IMR-90 (cell line): ENCODE measurements at regions not wholly inside any gene's neighbourhood (a gene's known extent, or its start where the extent isn't known, plus 50 kb on each side); places are given as distances from the start of the nearest gene placed in this dataset.

ENCODE experiments used
- ATAC-seq: fragments of 200-7000 bp; cut with Tn5 transposase; 2 replicates; pipeline ENCODE4 v1.9.1; 2020; ENCODE audit warnings: low read depth, mild to moderate bottlenecking, moderate library complexity
- BruUV-seq: library from RNA; stranded (reverse); fragments of 400-500 nt; replicated peaks from 2 replicates; lab custom pipeline; 2021; lab: Mats Ljungman, UMichigan
- CTCF ChIA-PET: fragments of 300-600 bp; formaldehyde crosslinking; extraction: SDS; loops from one replicate; lab custom pipeline; 2021; ENCODE audit warnings: antibody characterized with exemption; lab: Yijun Ruan, JAX
- POLR2A ChIA-PET: fragments of 300-600 bp; sonication (Branson Sonifier 250); formaldehyde crosslinking; loops from one replicate; lab custom pipeline; 2022; ENCODE audit warnings: antibody characterized with exemption; ENCODE audit not compliant: unreplicated experiment; lab: Charles Lee
- DNase-seq: peaks from one replicate; pipeline ENCODE4 v3.0.0; 2013
- H2AFZ ChIP-seq: replicated peaks from 2 replicates; pipeline ENCODE3; 2013; ENCODE audit warnings: low read length, mild to moderate bottlenecking; ENCODE audit not compliant: poor library complexity
- H2AK5ac ChIP-seq: 2 replicates; pipeline ENCODE4 v1.6.1; 2013; ENCODE audit warnings: low read depth, low read length, inconsistent platforms
- H2AK9ac ChIP-seq: replicated peaks from 2 replicates; pipeline ENCODE3; 2013; ENCODE audit warnings: mild to moderate bottlenecking, low read depth, low read length, moderate library complexity; ENCODE audit not compliant: poor library complexity
- H2BK120ac ChIP-seq: 2 replicates; pipeline ENCODE4 v1.6.1; 2013; ENCODE audit warnings: low read depth, low read length, inconsistent platforms
- H2BK15ac ChIP-seq: 3 replicates; pipeline ENCODE4 v1.6.1; 2013; ENCODE audit warnings: low read depth, low read length, inconsistent platforms
- H2BK20ac ChIP-seq: 2 replicates; pipeline ENCODE4 v1.6.1; 2013; ENCODE audit warnings: low read depth, mild to moderate bottlenecking, inconsistent platforms, low read length, moderate library complexity
- H2BK5ac ChIP-seq: 2 replicates; pipeline ENCODE4 v1.6.1; 2013; ENCODE audit warnings: mild to moderate bottlenecking, low read depth, low read length, inconsistent platforms; ENCODE audit not compliant: poor library complexity, severe bottlenecking
- H3K14ac ChIP-seq: replicated peaks from 2 replicates; pipeline ENCODE4 v1.6.1; 2013; ENCODE audit warnings: low read depth, low read length, inconsistent platforms
- H3K18ac ChIP-seq: 2 replicates; pipeline ENCODE4 v1.6.1; 2013; ENCODE audit warnings: low read depth, low read length, control low read depth
- H3K23ac ChIP-seq: 2 replicates; pipeline ENCODE4 v1.6.1; 2013; ENCODE audit warnings: low read depth, low read length, inconsistent platforms
- H3K27ac ChIP-seq: 2 replicates; pipeline ENCODE4 v1.5.1; 2013; ENCODE audit warnings: mild to moderate bottlenecking, control low read depth, low read length; ENCODE audit not compliant: insufficient read depth
- H3K27me3 ChIP-seq: 2 replicates; pipeline ENCODE4 v1.6.1; 2013; ENCODE audit warnings: low read length; ENCODE audit not compliant: control insufficient read depth, insufficient read depth
- H3K36me3 ChIP-seq: 2 replicates; pipeline ENCODE4 v1.6.1; 2013; ENCODE audit warnings: low read length, mixed read lengths; ENCODE audit not compliant: control insufficient read depth, insufficient read depth
- H3K4ac ChIP-seq: 2 replicates; pipeline ENCODE4 v1.6.1; 2013; ENCODE audit warnings: low read depth, low read length, inconsistent platforms
- H3K4me1 ChIP-seq: 2 replicates; pipeline ENCODE4 v1.6.1; 2013; ENCODE audit warnings: low read length, mixed read lengths; ENCODE audit not compliant: control insufficient read depth, insufficient read depth
- H3K4me2 ChIP-seq: 2 replicates; pipeline ENCODE4 v1.6.1; 2013; ENCODE audit warnings: low read depth, mild to moderate bottlenecking, control low read depth, low read length, moderate library complexity
- H3K4me3 ChIP-seq: 2 replicates; pipeline ENCODE4 v1.5.1; 2013; ENCODE audit warnings: low read depth, mild to moderate bottlenecking, control low read depth, low read length, moderate library complexity; ENCODE audit not compliant: insufficient read depth
- H3K56ac ChIP-seq: 2 replicates; pipeline ENCODE4 v1.6.1; 2013; ENCODE audit warnings: low read length, inconsistent platforms; ENCODE audit not compliant: insufficient read depth; ENCODE audit errors: extremely low read depth
- H3K79me1 ChIP-seq, 2 experiments: 2 replicates each; pipeline ENCODE4 v1.6.1; 2013; ENCODE audit warnings: low read length in 2 of 2, inconsistent platforms in 1 of 2, low read depth in 1 of 2
- H3K9ac ChIP-seq: 2 replicates; pipeline ENCODE4 v1.6.1; 2013; ENCODE audit warnings: low read depth, low read length, control low read depth
- H3K9me1 ChIP-seq: 2 replicates; pipeline ENCODE4 v1.6.1; 2013; ENCODE audit warnings: low read length, inconsistent platforms; ENCODE audit not compliant: insufficient read depth
- H3K9me3 ChIP-seq: 2 replicates; pipeline ENCODE4 v1.6.1; 2013; ENCODE audit warnings: low read length; ENCODE audit not compliant: control insufficient read depth, insufficient read depth
- H4K20me1 ChIP-seq: 2 replicates; pipeline ENCODE4 v1.6.1; 2013; ENCODE audit warnings: low read length, inconsistent platforms; ENCODE audit not compliant: insufficient read depth
- H4K5ac ChIP-seq: 2 replicates; pipeline ENCODE4 v1.6.1; 2013; ENCODE audit warnings: mild to moderate bottlenecking, low read depth, low read length, control low read depth
- H4K8ac ChIP-seq, 2 experiments: 2 replicates each; pipeline ENCODE4 v1.6.1; 2013; ENCODE audit warnings: low read depth in 2 of 2, low read length in 2 of 2, control low read depth in 1 of 2, inconsistent platforms in 1 of 2
- H4K91ac ChIP-seq: 2 replicates; pipeline ENCODE4 v1.6.1; 2013; ENCODE audit warnings: low read depth, low read length, inconsistent platforms; ENCODE audit not compliant: insufficient read depth
- BHLHE40 ChIP-seq: fragments of 150-350 bp; IDR thresholded peaks from 2 replicates; pipeline ENCODE4 v1.6.1; 2016; ENCODE audit warnings: mild to moderate bottlenecking, low read depth, low read length
- CEBPB ChIP-seq: IDR thresholded peaks from 2 replicates; pipeline ENCODE4 v1.6.1; 2012; ENCODE audit warnings: low read depth, low read length, improper control_type of control experiment
- MAFK ChIP-seq: IDR thresholded peaks from 2 replicates; pipeline ENCODE4 v1.6.1; 2012; ENCODE audit warnings: low read depth, low read length, improper control_type of control experiment
- WGBS, 2 experiments: methylation state at CpG; one replicate each; pipeline versions ENCODE4 v1.1.5 to v1.1.7; 2013; ENCODE audit warnings: missing lambda C conversion rate in 2 of 2; ENCODE audit not compliant: insufficient read length in 1 of 2; ENCODE audit errors: extremely low coverage in 2 of 2; 5-methylcytosine and 5-hydroxymethylcytosine counted together
- dilution Hi-C: fragments of 300-500 bp; cut with HindIII; formaldehyde crosslinking; loops from one replicate; pipeline ENCODE4 v1.14.3; 2018; ENCODE audit warnings: low sequenced_read_pairs; ENCODE audit not compliant: unreplicated experiment
- in situ Hi-C: fragments of 300-500 bp; cut with MboI; formaldehyde crosslinking; loops from 3 replicates; pipeline ENCODE4 v1.14.3; 2019; ENCODE audit warnings: low sequenced_read_pairs, inconsistent platforms, mixed read lengths
- intact Hi-C: fragments of 100-400 bp; cut with micrococcal nuclease; formaldehyde crosslinking; loops from 2 replicates; pipeline ENCODE4 v1.10.0; 2022
- TF ChIP-seq, protein P1 (sequence below): fragments of 150-350 bp; IDR thresholded peaks from 2 replicates; pipeline ENCODE4 v1.6.1; 2016; ENCODE audit warnings: low read depth, mild to moderate bottlenecking, low read length, moderate library complexity, borderline replicate concordance

DNA sequence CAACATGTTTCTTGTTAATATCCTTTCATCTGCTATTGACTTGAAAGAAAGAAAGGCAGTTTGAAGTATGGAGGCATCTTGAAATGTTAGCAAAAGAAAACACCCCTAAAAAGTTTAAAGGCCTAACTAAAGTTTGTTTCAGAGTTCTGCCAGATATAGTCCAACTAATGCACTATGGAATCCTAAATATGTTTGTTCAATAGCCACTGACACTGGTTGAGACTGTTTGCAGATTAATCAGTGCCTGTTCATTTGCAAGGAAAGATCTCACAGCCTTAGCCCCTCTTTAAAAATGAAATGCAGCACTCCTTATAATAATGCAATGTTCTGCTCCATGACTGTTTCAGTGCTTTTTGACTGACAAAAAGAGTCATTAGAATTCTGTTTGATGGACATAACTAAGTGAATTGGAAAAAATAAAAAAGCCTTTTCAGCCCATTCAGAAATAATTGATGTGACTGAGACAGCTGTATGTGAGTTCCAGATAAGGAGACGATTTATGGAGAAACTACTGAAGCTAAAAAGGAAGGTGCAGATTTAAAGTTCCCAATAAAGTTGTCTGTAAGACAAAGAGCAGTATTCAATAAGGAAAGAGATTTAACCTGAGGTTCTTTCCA lies 192.0 kb downstream of the PCDH7 start:
- Histone ChIP-seq H2AK9ac (no peak overlapping the region), H2AK5ac (no peak overlapping the region), H4K5ac (no peak overlapping the region), H4K91ac (no peak overlapping the region), H3K56ac (no peak overlapping the region), H3K36me3 (no peaks in the 10 kb centered on the region), H3K4me3 (no peak overlapping the region), H3K9ac (no peak overlapping the region), H3K4ac (no peak overlapping the region), H3K27ac (no peak overlapping the region), H3K4me2 (peak overlapping the region; percentile 44; the same call in 1 of the 2 replicates), H3K14ac (no peak overlapping the region), H2BK15ac (no peak overlapping the region), H4K8ac (no peak overlapping the region), H2BK5ac (no peak overlapping the region), H3K23ac (no peak overlapping the region), H2BK20ac (no peak overlapping the region), H3K4me1 (no peaks in the 10 kb centered on the region), H3K9me1 (no peaks in the 10 kb centered on the region), H3K18ac (no peak overlapping the region), H2AFZ (no peak overlapping the region), H3K79me1 (no peaks in the 10 kb centered on the region; a peak in 1 of 4 replicates), H2BK120ac (no peak overlapping the region), H3K27me3 (no peaks in the 10 kb centered on the region), H4K20me1 (no peaks in the 10 kb centered on the region), H3K9me3 (no peaks in the 10 kb centered on the region)
- WGBS, 2 experiments = no CpG with 5 or more reads among the region's 1 CpG
- in situ Hi-C loops (no loop called here), intact Hi-C loops (no loop called here), dilution Hi-C loops (no loop called here)
- no TSS peak for BruUV-seq
- DNase-seq (peak; percentile 46), ATAC-seq (peak; percentile 82)
- TF ChIP-seq MAFK = no peak
- TF ChIP-seq CEBPB = no peak
- TF ChIP-seq, protein P1, sequence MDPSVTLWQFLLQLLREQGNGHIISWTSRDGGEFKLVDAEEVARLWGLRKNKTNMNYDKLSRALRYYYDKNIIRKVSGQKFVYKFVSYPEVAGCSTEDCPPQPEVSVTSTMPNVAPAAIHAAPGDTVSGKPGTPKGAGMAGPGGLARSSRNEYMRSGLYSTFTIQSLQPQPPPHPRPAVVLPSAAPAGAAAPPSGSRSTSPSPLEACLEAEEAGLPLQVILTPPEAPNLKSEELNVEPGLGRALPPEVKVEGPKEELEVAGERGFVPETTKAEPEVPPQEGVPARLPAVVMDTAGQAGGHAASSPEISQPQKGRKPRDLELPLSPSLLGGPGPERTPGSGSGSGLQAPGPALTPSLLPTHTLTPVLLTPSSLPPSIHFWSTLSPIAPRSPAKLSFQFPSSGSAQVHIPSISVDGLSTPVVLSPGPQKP = no peak
- no peak for TF ChIP-seq BHLHE40
- CTCF ChIA-PET = interaction anchor here (1.0 to 1.1 kb wide), 2 partner anchors 9 to 135 kb away, joined by 3 to 6 read pairs; no protein-coding TSS in a partner anchor
- POLR2A ChIA-PET = no interaction called here
